Thymus (tissue), 11 donors: ENCODE measurements at regions not wholly inside any gene's neighbourhood (a gene's known extent, or its start where the extent isn't known, plus 50 kb on each side); places are given as distances from the start of the nearest gene placed in this dataset.

Experiments
- DNase-seq, 9 donors: peaks; one replicate each; pipeline ENCODE4 v3.0.0-alpha.2; 2013; ENCODE audit warnings: low spot score in 9 of 9, low read depth in 6 of 9, missing footprints in 1 of 9
- H3K27ac ChIP-seq, 2 donors: one replicate each; pipeline ENCODE4 v1.5.1; 2013; ENCODE audit warnings: control low read depth in 1 of 2, low read depth in 1 of 2, low read length in 1 of 2, mild to moderate bottlenecking in 1 of 2, moderate library complexity in 1 of 2
- H3K27me3 ChIP-seq, 2 donors: one replicate each; pipeline ENCODE4 v1.5.1; 2013; ENCODE audit warnings: low read length in 1 of 2; ENCODE audit not compliant: control insufficient read depth in 2 of 2, insufficient read depth in 1 of 2
- H3K36me3 ChIP-seq, 2 donors: one replicate each; pipeline ENCODE4 v1.5.1; 2013; ENCODE audit warnings: low read length in 1 of 2, mild to moderate bottlenecking in 1 of 2, moderate library complexity in 1 of 2; ENCODE audit not compliant: control insufficient read depth in 2 of 2, insufficient read depth in 2 of 2
- H3K4me1 ChIP-seq, 2 donors: one replicate each; pipeline ENCODE4 v1.5.1; 2013; ENCODE audit warnings: low read length in 2 of 2; ENCODE audit not compliant: control insufficient read depth in 2 of 2, insufficient read depth in 2 of 2
- H3K4me3 ChIP-seq, 2 donors: one replicate each; pipeline ENCODE4 v1.5.1; 2013; ENCODE audit warnings: low read length in 2 of 2, control low read depth in 1 of 2, mild to moderate bottlenecking in 1 of 2
- H3K9me3 ChIP-seq, 2 donors: one replicate each; pipeline ENCODE4 v1.5.1; 2013; ENCODE audit warnings: low read length in 1 of 2, mild to moderate bottlenecking in 1 of 2; ENCODE audit not compliant: control insufficient read depth in 2 of 2, insufficient read depth in 1 of 2
- WGBS: extraction: QIAGEN DNeasy Blood & Tissue Kit; methylation state at CpG from one replicate; pipeline ENCODE4 v1.1.7; 2013; 5-methylcytosine and 5-hydroxymethylcytosine counted together
- donor health status: healthy.

DNA sequence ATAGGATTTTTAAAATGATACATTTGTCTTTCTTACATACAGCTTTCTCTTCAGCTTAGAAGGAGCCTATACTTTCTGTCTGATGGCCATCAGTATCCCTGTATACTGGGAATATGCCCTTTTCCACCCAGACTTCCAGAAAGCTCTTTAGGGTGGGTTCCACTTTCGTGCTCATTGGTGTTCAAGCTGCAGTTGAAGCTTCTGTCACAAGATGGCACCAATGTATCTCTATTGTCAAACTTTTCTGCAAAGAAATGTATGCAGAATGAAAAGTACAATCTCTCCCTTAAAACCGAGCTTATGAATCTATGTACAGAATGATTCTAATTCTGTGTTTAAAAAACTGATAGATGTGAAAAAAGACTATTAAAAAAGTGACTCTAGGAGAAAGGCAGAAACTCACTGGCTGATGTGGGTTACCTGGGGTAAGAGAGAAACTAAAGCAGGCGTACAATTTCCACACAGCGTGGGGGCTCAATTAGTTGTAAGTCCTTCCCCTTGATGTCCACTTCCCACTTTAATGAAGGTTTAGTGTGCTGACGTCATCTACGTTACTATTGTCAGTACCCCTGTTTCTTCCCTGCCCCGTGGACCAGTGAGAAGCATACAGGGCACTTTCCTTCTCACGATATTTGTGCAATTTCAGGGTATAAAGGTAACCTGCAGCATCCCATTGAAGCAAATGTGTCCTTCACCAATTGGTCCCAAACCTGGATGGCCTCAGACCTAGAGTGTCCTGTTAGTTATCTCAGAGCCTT is 57.3 kb upstream of the TCEAL2 start:
- DNase-seq: peak in 3 of 9 donors; percentile 1 to 26 (median 25)
- Histone ChIP-seq H3K4me1 (no peaks in the 10 kb centered on the region), H3K36me3 (no peaks in the 10 kb centered on the region), H3K27me3 (no peaks in the 10 kb centered on the region), H3K4me3 (no peak overlapping the region), H3K9me3 (no peaks in the 10 kb centered on the region), H3K27ac (no peak overlapping the region)
- WGBS: 66% methylated on average over 8 of the region's 8 CpGs

GRCh38 chrX:102063445-102064074 is 61.9 kb upstream of the TCEAL2 start:
- no peak overlapping the region for H3K4me3 ChIP-seq
- no peak overlapping the region for H3K27ac ChIP-seq
- no peaks in the 10 kb centered on the region for H3K36me3 ChIP-seq
- 87% methylated on average over 2 of the region's 2 CpGs for WGBS
- no peak for DNase-seq
- H3K27me3 ChIP-seq: no peaks in the 10 kb centered on the region
- no peaks in the 10 kb centered on the region for H3K9me3 ChIP-seq
- H3K4me1 ChIP-seq: no peaks in the 10 kb centered on the region

GRCh38 chrX:102044496-102044895 is 81.0 kb upstream of the TCEAL2 start:
- H3K36me3 ChIP-seq: no peaks in the 10 kb centered on the region
- H3K4me1 ChIP-seq: no peaks in the 10 kb centered on the region
- no peaks in the 10 kb centered on the region for H3K9me3 ChIP-seq
- no peaks in the 10 kb centered on the region for H3K27me3 ChIP-seq
- H3K27ac ChIP-seq: no peak overlapping the region
- WGBS: 84% methylated on average over 2 of the region's 2 CpGs
- no peak for DNase-seq
- no peak overlapping the region for H3K4me3 ChIP-seq

- Histone ChIP-seq H3K36me3 (no peaks in the 10 kb centered on the region), H3K27ac (no peak overlapping the region), H3K27me3 (no peaks in the 10 kb centered on the region), H3K4me1 (no peaks in the 10 kb centered on the region), H3K9me3 (no peaks in the 10 kb centered on the region), H3K4me3 (no peak overlapping the region)
- DNase-seq: no peak
- 91% methylated on average over 3 of the region's 3 CpGs for WGBS
Observed at GRCh38 chrX:102043380-102043779, 82.1 kb upstream of the TCEAL2 start.

GRCh38 chrX:102042372-102043325 is 82.8 kb upstream of the TCEAL2 start:
- H3K4me3 ChIP-seq: no peak overlapping the region
- 93% methylated on average over 7 of the region's 7 CpGs for WGBS
- H3K9me3 ChIP-seq: no peaks in the 10 kb centered on the region
- no peak for DNase-seq
- H3K27ac ChIP-seq: no peak overlapping the region
- no peaks in the 10 kb centered on the region for H3K4me1 ChIP-seq
- no peaks in the 10 kb centered on the region for H3K27me3 ChIP-seq
- H3K36me3 ChIP-seq: no peaks in the 10 kb centered on the region

GRCh38 chrX:102029026-102029425 is 96.5 kb upstream of the TCEAL2 start:
- Histone ChIP-seq H3K27me3 (no peaks in the 10 kb centered on the region), H3K9me3 (peaks cover 0 to 17% of the 10 kb centered on the region in 2 donors), H3K4me3 (no peak overlapping the region), H3K27ac (no peak overlapping the region), H3K4me1 (no peaks in the 10 kb centered on the region), H3K36me3 (no peaks in the 10 kb centered on the region)
- no peak for DNase-seq
- 85% methylated on average over 2 of the region's 2 CpGs for WGBS

DNA sequence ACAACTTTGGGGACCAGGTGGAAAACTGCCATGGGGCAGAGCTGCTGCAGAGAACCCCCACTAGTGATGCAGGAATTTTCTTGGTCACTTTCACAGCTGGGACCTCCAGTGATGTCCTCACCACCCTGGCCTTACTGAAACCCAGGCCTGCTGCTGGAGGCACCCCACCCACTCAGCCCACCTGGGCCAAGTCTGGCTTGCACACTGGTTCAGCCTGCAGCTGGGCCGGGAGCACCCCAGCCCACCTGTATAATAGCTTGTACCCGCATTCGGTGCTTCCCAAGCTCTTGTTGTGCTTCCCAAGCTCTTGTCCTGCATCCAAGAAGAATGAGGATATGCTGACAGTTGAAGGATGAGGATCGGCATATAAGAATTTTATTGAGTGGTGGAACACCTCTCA is 86.4 kb upstream of the ZMAT1 start:
- H3K9me3 ChIP-seq: no peaks in the 10 kb centered on the region
- no peaks in the 10 kb centered on the region for H3K36me3 ChIP-seq
- WGBS: 94% methylated on average over 4 of the region's 4 CpGs
- H3K27ac ChIP-seq: no peak overlapping the region
- no peaks in the 10 kb centered on the region for H3K27me3 ChIP-seq
- H3K4me3 ChIP-seq: no peak overlapping the region
- no peak for DNase-seq
- no peaks in the 10 kb centered on the region for H3K4me1 ChIP-seq

DNA sequence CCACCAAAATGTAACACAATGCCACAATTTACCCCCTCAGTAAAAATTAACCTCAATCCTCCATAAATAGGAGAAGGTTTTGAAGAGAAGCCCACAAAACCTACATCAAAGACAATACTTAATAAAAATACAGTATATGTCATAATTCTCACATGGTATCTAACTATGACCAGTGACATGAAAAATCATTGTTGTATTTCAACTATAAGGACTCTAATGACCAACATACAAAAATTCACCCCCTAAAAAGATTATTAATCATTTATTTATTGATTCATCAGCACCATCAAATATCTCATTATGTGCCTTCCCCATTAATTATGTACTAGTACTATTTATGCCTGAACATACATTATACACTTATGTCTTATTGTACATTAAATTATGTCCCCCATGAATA is 77.1 kb upstream of the ZMAT1 start:
- no peak for DNase-seq
- H3K4me3 ChIP-seq: no peak overlapping the region

More for the DNA sequence above, 77.1 kb upstream of the ZMAT1 start:
- H3K9me3 ChIP-seq: no peaks in the 10 kb centered on the region
- no peaks in the 10 kb centered on the region for H3K27me3 ChIP-seq
- no peaks in the 10 kb centered on the region for H3K36me3 ChIP-seq
- no peaks in the 10 kb centered on the region for H3K4me1 ChIP-seq
- no peak overlapping the region for H3K27ac ChIP-seq
